Mesendoderm (in vitro differentiated cells): ENCODE measurements at regions not wholly inside any gene's neighbourhood (a gene's known extent, or its start where the extent isn't known, plus 50 kb on each side); places are given as distances from the start of the nearest gene placed in this dataset.

Experiments used
- DNase-seq: peaks from one replicate; pipeline ENCODE4 v3.0.0; 2013
- H2AK5ac ChIP-seq: 2 replicates; pipeline ENCODE4 v1.6.1; 2013; ENCODE audit warnings: low read length, inconsistent platforms
- H2BK120ac ChIP-seq: 2 replicates; pipeline ENCODE4 v1.6.1; 2013; ENCODE audit warnings: low read depth, mild to moderate bottlenecking, low read length, moderate library complexity, mixed read lengths
- H2BK15ac ChIP-seq: replicated peaks from 2 replicates; pipeline ENCODE4 v1.6.1; 2013; ENCODE audit warnings: low read depth, mild to moderate bottlenecking, moderate library complexity
- H2BK5ac ChIP-seq: 2 replicates; pipeline ENCODE4 v1.6.1; 2013; ENCODE audit warnings: low read length, inconsistent platforms
- H3K18ac ChIP-seq: 2 replicates; pipeline ENCODE4 v1.6.1; 2013; ENCODE audit warnings: mild to moderate bottlenecking, low read length, mixed read lengths
- H3K23ac ChIP-seq: one replicate; pipeline ENCODE4 v1.6.1; 2013; ENCODE audit warnings: low read length
- H3K27ac ChIP-seq: 2 replicates; pipeline ENCODE4 v1.5.1; 2013; ENCODE audit warnings: low read depth, mild to moderate bottlenecking, inconsistent platforms, low read length, moderate library complexity
- H3K27me3 ChIP-seq: 2 replicates; pipeline ENCODE4 v1.6.1; 2013; ENCODE audit warnings: low read length, control low read depth, mild to moderate bottlenecking, inconsistent platforms; ENCODE audit not compliant: insufficient read depth, poor library complexity
- H3K36me3 ChIP-seq: 2 replicates; pipeline ENCODE4 v1.6.1; 2013; ENCODE audit warnings: low read length, inconsistent platforms; ENCODE audit not compliant: control insufficient read depth, insufficient read depth
- H3K4ac ChIP-seq: one replicate; pipeline ENCODE4 v1.6.1; 2013; ENCODE audit warnings: low read depth, mild to moderate bottlenecking, low read length, moderate library complexity
- H3K4me1 ChIP-seq: 2 replicates; pipeline ENCODE4 v1.6.1; 2013; ENCODE audit warnings: low read depth, low read length, inconsistent platforms; ENCODE audit not compliant: control insufficient read depth
- H3K4me2 ChIP-seq: 2 replicates; pipeline ENCODE4 v1.6.1; 2013; ENCODE audit warnings: low read length
- H3K4me3 ChIP-seq: 2 replicates; pipeline ENCODE4 v1.5.1; 2013; ENCODE audit warnings: mild to moderate bottlenecking, low read length
- H3K56ac ChIP-seq: one replicate; pipeline ENCODE4 v1.6.1; 2013; ENCODE audit warnings: low read length
- H3K79me1 ChIP-seq: 2 replicates; pipeline ENCODE4 v1.6.1; 2013; ENCODE audit warnings: low read length, inconsistent platforms
- H3K79me2 ChIP-seq: 2 replicates; pipeline ENCODE4 v1.6.1; 2013; ENCODE audit warnings: mild to moderate bottlenecking, low read length; ENCODE audit not compliant: control insufficient read depth, insufficient read depth
- H3K9ac ChIP-seq: 2 replicates; pipeline ENCODE4 v1.6.1; 2013; ENCODE audit warnings: low read length, inconsistent platforms
- H4K5ac ChIP-seq: one replicate; pipeline ENCODE4 v1.6.1; 2013; ENCODE audit warnings: low read length
- H4K8ac ChIP-seq: one replicate; pipeline ENCODE4 v1.6.1; 2013; ENCODE audit warnings: low read depth, mild to moderate bottlenecking, control low read depth, low read length, moderate library complexity
- WGBS: extraction: QIAGEN DNeasy Blood & Tissue Kit; methylation state at CpG from one replicate; pipeline ENCODE4 v1.1.7; 2013; ENCODE audit warnings: low lambda C conversion rate, missing lambda C conversion rate; ENCODE audit not compliant: insufficient coverage; ENCODE audit errors: extremely low coverage; 5-methylcytosine and 5-hydroxymethylcytosine counted together

DNA sequence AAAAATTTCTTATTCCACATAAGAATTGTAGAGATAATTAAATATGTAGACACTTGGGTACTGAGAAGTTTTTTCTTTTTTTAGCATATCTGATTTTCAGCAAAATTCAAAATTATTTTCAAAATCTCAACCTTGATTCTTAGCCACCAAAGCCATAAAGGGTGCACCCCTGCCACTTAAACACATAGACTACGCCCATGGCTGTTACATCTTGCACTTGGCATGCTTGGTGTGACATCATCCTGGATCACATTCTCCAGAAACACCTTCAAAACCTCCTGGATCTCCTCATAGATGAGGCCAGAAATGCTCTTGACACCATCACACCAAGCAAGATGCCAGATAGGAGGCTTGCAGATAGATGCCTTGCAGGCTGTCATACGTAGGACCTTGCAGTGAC is 89.1 kb upstream of the KLF14 start:
- Histone ChIP-seq H3K36me3 (no peaks in the 10 kb centered on the region), H3K56ac (no peak overlapping the region), H3K9ac (no peak overlapping the region), H3K79me2 (no peaks in the 10 kb centered on the region), H3K4me2 (no peak overlapping the region), H4K8ac (no peak overlapping the region), H2BK5ac (no peak overlapping the region), H3K79me1 (no peaks in the 10 kb centered on the region), H3K27me3 (no peaks in the 10 kb centered on the region), H3K27ac (no peak overlapping the region), H3K4ac (no peak overlapping the region), H3K4me1 (no peaks in the 10 kb centered on the region), H4K5ac (no peak overlapping the region), H2AK5ac (no peak overlapping the region), H3K4me3 (no peak overlapping the region), H3K18ac (no peak overlapping the region), H2BK120ac (no peak overlapping the region), H2BK15ac (no peak overlapping the region), H3K23ac (no peak overlapping the region)
- no peak for DNase-seq
- no CpG with 5 or more reads among the region's 2 CpGs for WGBS

DNA sequence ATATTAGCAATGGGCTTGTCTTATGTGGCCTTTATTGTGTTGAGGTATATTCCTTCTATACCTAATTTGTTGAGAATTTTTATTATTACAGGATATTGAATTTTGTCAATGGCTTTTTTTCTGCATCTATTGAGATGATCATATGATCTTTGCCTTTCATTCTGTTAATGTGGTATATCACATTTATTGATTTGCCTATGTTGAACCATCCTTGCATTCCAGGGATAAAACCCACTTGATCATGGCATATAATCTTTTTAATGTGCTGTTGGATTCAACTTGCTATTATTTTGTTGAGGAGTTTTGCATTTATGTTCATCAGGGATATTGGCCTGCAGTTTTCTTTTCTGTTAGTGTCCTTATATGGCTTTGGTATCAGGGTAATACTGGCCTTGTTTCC is 91.8 kb upstream of the KLF14 start:
- DNase-seq: no peak
- Histone ChIP-seq H3K79me1 (no peaks in the 10 kb centered on the region), H2AK5ac (no peak overlapping the region)

DNA sequence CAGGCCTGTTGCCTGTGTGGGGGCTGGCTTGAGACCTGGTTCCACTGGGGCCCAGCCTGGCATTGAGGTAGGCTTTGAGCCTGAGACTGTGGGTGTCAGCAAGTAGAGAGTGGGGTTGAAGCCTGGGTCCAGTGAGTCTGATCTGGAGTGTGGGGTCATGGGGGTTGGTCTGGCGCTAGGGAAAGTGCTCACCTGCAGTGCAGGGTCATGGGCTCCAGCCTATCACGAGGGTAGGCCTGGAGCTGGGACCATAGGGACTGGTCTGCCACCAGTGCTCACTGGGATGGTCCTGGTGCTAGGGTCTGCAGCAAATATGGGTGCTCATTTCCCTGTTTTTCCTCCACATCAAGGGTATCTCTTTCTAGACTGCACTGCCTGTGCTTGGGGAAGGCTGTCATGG is 95.4 kb upstream of the KLF14 start:
- Histone ChIP-seq H3K4ac (no peak overlapping the region), H2BK5ac (no peak overlapping the region), H3K36me3 (no peaks in the 10 kb centered on the region), H2BK120ac (no peak overlapping the region), H4K8ac (no peak overlapping the region), H3K23ac (no peak overlapping the region), H3K56ac (no peak overlapping the region), H2BK15ac (no peak overlapping the region), H3K27ac (no peak overlapping the region), H3K79me2 (no peaks in the 10 kb centered on the region), H3K18ac (no peak overlapping the region), H3K79me1 (no peaks in the 10 kb centered on the region), H3K4me2 (no peak overlapping the region), H3K9ac (no peak overlapping the region), H2AK5ac (no peak overlapping the region), H3K27me3 (no peaks in the 10 kb centered on the region), H4K5ac (no peak overlapping the region), H3K4me3 (no peak overlapping the region), H3K4me1 (no peaks in the 10 kb centered on the region)
- DNase-seq: no peak
- WGBS: no CpG with 5 or more reads among the region's 2 CpGs

More for the DNA sequence above, 91.8 kb upstream of the KLF14 start:
- no peaks in the 10 kb centered on the region for H3K4me1 ChIP-seq
- H3K79me2 ChIP-seq: no peaks in the 10 kb centered on the region
- H3K4me3 ChIP-seq: no peak overlapping the region
- H4K5ac ChIP-seq: no peak overlapping the region
- H3K56ac ChIP-seq: no peak overlapping the region
- H2BK15ac ChIP-seq: no peak overlapping the region
- H2BK120ac ChIP-seq: no peak overlapping the region
- no peak overlapping the region for H3K4ac ChIP-seq
- no peak overlapping the region for H3K9ac ChIP-seq
- H3K27me3 ChIP-seq: no peaks in the 10 kb centered on the region
- no peak overlapping the region for H3K27ac ChIP-seq
- no peak overlapping the region for H3K18ac ChIP-seq
- H3K36me3 ChIP-seq: no peaks in the 10 kb centered on the region
- H2BK5ac ChIP-seq: no peak overlapping the region
- H3K23ac ChIP-seq: no peak overlapping the region
- H4K8ac ChIP-seq: no peak overlapping the region
- H3K4me2 ChIP-seq: no peak overlapping the region

DNA sequence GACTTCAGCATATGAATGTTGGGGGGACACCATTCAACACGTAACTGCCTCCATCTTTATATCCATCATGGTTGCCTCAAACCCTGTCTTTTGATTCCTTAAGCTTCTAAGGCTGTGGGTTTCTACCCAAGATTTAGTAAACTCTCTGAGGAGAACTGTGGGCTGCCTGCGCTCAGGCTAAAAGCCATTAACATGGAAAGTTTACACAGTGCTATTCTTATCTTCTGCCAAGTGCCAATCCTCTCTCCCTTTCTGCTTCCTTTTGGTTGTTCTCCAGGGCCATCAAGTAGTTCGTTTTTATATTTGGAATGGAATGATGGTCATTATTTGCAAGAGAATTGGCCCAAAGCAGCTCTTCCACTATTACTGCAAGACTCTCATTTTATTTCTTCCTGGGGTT is 97.3 kb upstream of the KLF14 start:
- no peak overlapping the region for H4K8ac ChIP-seq
- H4K5ac ChIP-seq: no peak overlapping the region
- whole genome bisulfite sequencing: no CpG with 5 or more reads among the region's 3 CpGs
- no peak overlapping the region for H3K4ac ChIP-seq
- H3K18ac ChIP-seq: no peak overlapping the region
- H2BK120ac ChIP-seq: no peak overlapping the region
- no peak for DNase-seq
- no peak overlapping the region for H3K56ac ChIP-seq
- H3K4me3 ChIP-seq: no peak overlapping the region
- no peak overlapping the region for H2AK5ac ChIP-seq
- H3K4me2 ChIP-seq: no peak overlapping the region
- no peak overlapping the region for H3K27ac ChIP-seq
- H3K79me2 ChIP-seq: no peaks in the 10 kb centered on the region
- no peaks in the 10 kb centered on the region for H3K4me1 ChIP-seq
- H2BK5ac ChIP-seq: no peak overlapping the region
- H3K23ac ChIP-seq: no peak overlapping the region
- H3K27me3 ChIP-seq: no peaks in the 10 kb centered on the region
- no peaks in the 10 kb centered on the region for H3K79me1 ChIP-seq
- no peak overlapping the region for H3K9ac ChIP-seq
- H2BK15ac ChIP-seq: no peak overlapping the region
- H3K36me3 ChIP-seq: no peaks in the 10 kb centered on the region

DNA sequence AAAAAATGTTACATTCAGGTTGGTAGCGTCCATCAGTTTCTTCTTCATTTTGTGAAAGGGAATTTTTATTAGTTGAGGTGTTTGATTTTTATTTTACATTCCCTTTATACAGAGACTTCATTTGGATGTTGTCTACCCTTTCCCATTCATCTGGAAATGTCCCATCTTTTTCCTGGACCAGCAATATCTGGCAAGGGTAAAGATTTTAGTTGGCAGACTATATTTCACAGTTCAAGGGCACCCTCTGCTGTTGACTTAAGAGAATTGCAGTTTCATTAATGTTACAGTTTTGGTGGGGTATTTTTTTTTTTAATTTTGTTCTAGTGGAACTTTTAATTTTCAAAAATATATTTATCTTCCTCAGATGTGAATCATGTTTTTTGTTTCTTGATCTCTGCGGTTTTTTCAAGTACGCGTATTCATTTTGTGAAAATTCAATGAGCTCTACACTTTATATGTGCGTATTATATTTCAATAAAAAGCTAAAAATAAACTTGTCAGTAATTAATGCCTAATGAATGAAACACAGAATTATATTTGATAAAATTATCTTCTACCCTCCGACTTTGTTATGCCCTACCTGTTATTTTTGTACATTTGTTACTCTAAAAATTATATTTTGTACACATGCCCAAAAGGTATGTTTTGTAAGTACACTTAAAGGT is 97.9 kb upstream of the KLF14 start:
- H3K4ac ChIP-seq: no peak overlapping the region
- no peak overlapping the region for H2BK5ac ChIP-seq
- no CpG with 5 or more reads among the region's 6 CpGs for whole genome bisulfite sequencing
- H2BK120ac ChIP-seq: no peak overlapping the region
- no peak overlapping the region for H3K4me3 ChIP-seq
- no peak overlapping the region for H4K5ac ChIP-seq
- no peak overlapping the region for H3K56ac ChIP-seq
- H3K36me3 ChIP-seq: no peaks in the 10 kb centered on the region
- H3K27ac ChIP-seq: no peak overlapping the region
- H3K23ac ChIP-seq: no peak overlapping the region
- H3K18ac ChIP-seq: no peak overlapping the region
- H3K27me3 ChIP-seq: no peaks in the 10 kb centered on the region
- no peak overlapping the region for H4K8ac ChIP-seq
- H3K79me1 ChIP-seq: no peaks in the 10 kb centered on the region
- no peaks in the 10 kb centered on the region for H3K4me1 ChIP-seq
- no peak overlapping the region for H3K9ac ChIP-seq
- peak; percentile 22 for DNase-seq
- no peak overlapping the region for H3K4me2 ChIP-seq
- no peak overlapping the region for H2BK15ac ChIP-seq
- H2AK5ac ChIP-seq: no peak overlapping the region
- H3K79me2 ChIP-seq: no peaks in the 10 kb centered on the region

DNA sequence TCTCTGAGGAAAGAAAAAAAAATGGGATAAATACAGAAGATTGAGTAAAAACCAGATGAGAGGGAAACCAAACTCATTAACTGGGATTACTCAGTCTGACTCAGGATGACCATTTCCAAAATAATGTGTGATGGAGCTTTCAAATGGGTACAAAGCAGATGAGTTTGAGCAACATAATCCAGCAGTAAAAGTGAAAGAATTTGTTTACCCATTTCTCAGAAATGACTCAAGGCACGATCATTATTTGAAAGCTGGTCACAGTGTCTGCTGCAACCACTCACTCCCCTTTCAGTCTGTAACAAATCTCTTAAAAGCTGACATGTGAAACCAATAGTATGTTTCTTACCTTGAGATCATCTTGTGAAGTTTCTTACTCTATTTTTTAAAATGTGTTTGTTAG is 104.7 kb upstream of the KLF14 start:
- no peak overlapping the region for H3K23ac ChIP-seq
- no peak overlapping the region for H3K4me3 ChIP-seq
- no peak overlapping the region for H3K18ac ChIP-seq
- H3K4me1 ChIP-seq: no peaks in the 10 kb centered on the region
- H3K4me2 ChIP-seq: no peak overlapping the region
- no peak overlapping the region for H3K4ac ChIP-seq
- no peak overlapping the region for H2BK120ac ChIP-seq
- no CpG with 5 or more reads among the region's 1 CpG for WGBS
- H4K5ac ChIP-seq: no peak overlapping the region
- no peaks in the 10 kb centered on the region for H3K79me2 ChIP-seq
- no peaks in the 10 kb centered on the region for H3K27me3 ChIP-seq
- H3K36me3 ChIP-seq: no peaks in the 10 kb centered on the region
- H4K8ac ChIP-seq: no peak overlapping the region
- H3K9ac ChIP-seq: no peak overlapping the region
- H2BK5ac ChIP-seq: no peak overlapping the region
- H2BK15ac ChIP-seq: no peak overlapping the region
- no peak overlapping the region for H2AK5ac ChIP-seq
- H3K27ac ChIP-seq: no peak overlapping the region
- no peak overlapping the region for H3K56ac ChIP-seq
- DNase-seq: no peak
- no peaks in the 10 kb centered on the region for H3K79me1 ChIP-seq
